ENCODE measurements at regions not wholly inside any gene's neighbourhood (a gene's known extent, or its start where the extent isn't known, plus 50 kb on each side); places are given as distances from the start of the nearest gene placed in this dataset.
"Not testable (repeated sequence)": the region's sequence is repeated elsewhere in the genome, so short reads cannot be mapped to it uniquely, and the experiment has no call there.

DNA sequence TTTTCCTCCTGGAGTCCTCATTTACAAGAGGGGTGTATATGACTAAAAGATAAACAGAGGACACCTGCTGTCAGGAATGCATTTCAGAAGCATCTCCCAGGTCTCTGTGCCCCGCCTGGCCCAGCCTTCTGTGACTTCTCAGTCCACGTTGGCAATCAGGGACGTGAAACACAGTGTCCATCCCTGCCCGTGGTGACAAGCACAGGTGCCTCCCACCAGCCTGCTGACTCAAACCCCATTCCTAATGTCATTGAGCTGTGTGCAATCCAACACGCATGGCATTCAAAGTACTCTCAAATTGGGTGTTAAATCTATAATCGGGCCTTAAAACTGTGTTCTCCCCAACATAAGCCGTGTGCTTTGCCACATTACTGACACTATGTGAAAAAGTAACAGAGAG, 343.2 kb downstream of the EIPR1 start:
- DNase-seq = no peak

DNA sequence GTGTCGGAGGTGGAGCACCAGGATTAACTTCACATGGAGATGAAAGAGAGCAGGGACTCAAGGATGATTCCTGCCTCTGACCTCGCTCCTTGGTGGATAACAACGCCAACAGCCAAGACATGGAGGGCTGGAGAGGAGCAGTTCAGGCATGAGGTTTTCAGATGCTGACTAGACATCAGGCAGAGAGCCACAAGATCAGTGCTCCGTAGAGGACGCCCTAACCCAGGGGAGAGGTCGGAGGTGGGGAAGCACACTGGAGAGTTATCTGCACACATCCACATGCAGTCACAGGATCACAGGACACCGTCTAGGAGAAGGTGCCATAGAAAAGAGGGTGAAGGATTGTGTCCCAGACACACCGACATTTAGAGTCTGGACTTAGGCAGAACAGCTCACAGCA, 344.3 kb downstream of the EIPR1 start:
- no peak for DNase-seq

DNA sequence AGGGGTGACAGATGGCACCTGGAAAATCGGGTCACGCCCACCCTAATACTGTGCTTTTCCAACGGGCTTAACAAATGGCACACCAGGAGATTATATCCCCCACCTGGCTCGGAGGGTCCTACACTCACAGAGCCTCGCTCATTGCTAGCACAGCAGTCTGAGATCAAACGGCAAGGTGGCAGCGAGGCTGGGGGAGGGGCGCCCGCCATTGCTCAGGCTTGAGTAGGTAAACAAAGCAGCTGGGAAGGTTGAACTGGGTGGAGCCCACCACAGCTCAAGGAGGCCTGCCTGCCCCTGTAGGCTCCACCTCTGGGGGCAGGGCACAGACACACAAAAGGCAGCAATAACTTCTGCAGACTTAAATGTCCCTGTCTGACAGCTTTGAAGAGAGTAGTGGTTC, 346.8 kb downstream of the EIPR1 start:
- not testable (repeated sequence) for DNase-seq

DNA sequence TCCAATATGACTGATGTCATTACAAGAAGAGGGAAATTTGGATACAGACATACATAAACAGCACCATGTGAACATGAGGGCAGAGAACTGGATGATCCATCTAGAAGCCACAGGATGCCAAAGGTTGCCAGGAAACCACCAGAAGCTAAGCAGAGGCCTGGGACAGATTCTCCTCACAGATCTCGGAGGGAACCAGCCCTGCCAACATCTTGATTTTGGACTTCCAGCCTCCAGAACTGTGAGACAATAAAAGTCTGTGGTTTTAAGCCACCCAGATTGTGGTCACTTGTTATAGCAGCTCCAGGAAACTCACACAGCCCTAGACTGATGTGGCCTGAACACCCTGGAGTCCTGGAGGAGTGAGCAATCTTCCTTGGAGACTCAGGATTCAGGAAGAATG, 351.6 kb downstream of the EIPR1 start:
- no peak for DNase-seq

DNA sequence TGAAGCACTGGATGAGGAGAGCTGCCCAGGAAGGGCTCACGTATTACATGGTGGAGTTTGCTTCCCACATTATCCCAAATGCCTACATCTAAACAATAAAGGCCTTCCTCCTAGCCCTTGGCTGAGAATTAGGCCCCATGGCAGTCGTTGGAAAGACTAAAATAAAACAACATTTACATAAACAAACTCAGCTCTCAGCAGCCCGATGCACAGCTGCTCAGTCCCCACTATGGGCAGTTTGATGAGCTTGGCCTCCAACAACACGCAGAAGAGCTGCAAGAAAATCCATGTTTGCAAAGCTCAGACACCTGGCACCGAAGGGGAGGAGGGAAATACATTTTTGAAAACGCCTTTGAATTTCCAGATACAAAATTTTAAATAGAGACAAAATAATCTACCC, 352.4 kb downstream of the EIPR1 start:
- DNase-seq = no peak

DNA sequence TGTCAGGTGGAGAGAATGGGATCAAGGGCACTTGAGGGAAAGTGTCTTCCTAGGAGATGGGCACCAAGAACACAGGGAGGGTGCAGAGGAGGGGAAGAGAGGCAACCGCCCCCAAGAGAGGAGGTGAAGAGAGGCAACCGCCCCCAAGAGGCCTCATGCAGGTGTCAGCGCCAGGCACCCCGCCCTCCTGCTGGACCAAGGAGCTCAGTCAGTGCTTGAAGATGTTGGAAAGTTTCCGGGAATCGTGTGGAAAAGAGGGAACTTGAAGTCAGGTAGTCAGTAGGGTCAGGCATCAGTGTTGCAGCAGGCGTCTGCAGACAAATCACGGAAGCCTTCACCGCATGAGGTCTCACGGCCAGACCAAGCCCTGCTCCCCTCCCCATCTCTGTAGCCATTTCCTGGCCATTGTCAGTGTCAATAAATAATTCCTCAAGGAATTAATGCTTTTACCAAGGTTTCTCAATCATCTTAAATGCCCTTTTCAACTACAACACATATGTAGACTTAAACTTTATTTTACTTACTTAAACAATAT, 353.1 kb downstream of the EIPR1 start:
- no peak for DNase-seq

DNA sequence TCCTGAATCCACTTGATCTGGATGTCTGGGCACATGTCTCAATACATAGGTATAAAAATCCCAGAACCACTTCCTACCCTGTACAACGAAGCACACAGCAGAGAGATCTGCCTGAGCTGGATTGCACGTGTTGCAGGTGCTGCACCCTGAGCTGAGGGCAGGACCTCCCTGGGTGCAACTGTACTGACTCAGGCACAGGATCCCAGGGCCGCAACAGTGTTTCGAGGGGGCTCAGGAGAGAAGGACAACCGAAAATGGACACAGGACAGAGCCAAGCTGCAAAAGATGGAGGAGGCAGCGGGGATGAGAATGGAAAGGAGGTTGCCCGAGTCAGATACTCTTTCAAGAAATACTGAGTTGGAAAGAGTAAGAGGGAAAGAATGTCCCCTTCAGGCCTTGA, 354.1 kb downstream of the EIPR1 start:
- no peak for DNase-seq

DNA sequence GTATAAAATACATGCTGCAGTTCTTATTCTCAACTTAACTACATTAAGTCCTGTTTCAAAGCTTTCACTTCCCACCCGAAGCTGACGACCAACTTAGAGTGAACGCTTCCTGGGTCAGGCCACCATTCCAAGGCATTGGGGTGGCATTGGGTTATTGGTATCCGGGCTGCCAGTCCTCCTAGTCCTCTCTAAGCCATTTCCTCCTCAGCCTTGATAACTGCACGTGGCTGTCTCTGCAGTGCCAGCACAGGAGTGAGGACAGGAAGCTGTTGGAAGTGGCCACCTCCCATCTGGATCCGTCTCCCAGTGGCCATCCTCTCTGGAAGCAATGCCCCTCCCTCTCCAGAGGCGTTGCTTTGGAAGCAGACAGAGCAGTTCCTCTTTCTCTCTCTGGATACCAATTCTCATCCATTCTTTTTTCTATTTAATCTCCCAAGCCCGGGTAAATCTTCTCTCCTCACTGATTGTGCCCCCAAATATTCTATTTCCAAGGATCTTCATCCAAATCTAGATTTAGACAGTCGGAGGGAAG, 354.7 kb downstream of the EIPR1 start:
- no peak for DNase-seq

DNA sequence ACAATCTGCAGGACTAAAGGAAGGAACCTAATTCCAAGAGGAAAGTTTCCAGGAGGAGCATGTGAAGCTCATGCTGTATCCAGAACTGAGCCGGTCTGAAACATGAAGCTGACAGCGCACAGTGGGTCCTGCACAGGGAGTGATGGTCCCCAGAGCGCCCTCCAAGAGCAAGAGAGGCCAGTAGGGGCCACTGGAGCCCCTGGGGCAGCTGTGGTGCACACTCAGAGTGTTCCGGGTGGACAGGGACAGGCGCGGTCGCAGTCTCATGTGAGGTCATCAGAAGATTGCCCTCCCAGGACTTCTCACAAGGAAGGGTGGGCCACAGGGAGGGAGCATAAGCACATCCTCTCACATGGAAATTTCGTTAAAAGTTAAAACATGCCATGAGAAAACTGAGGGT, 355.9 kb downstream of the EIPR1 start:
- no peak for DNase-seq

DNA sequence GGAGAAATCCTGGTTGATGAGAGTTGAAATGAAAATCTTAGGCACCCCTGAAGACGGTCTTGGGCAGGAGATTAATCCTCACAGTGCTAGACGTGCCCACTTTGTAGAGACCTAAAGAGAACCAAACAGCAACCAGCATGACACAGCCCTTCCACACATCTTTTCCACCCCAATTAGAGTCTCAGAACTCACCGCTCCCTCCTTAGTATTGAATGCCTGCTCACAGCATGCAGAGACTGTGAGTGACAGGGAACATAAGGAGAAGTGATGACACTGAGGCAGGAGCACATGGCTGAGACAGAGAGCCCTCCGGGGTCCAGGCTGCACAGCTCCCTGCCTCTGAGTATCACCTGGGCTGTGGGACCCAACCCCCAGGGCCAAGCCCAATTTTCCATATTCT, 367.6 kb downstream of the EIPR1 start:
- DNase-seq = no peak

DNA sequence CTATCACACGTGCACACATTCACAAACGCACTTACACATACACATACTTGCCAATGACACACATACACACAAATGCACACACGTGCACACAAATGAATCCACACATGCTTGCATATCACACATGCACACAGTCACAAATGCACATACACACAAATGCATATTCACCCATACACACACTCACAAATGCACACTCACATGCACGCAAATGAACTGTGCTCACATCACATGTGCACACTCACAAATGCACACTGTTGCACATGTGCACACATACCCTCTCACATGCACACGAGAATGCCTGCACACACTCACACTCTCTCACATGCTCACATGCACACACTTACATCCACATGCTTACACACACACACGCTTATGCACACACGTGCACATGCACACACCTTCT, 368.1 kb downstream of the EIPR1 start:
- DNase-seq = no peak

DNA sequence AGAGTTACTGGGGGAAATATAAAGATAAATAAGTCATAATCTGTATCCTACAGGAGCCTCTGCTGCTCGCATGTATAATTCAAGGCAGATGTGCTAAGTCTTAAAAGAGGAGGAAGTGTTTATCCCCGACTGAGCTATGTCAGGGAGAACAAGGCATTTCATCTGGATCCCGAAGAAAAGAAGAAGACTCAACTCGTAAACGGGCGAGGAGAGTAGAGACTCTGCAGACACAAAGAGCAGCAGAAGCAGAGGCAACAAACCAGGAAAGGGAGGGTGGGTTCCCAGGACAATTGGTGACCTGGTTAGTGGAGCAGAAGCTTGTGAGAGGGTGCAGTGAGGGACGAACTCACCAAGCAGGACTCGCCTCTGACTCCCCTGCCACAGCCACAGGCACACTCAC, 368.6 kb downstream of the EIPR1 start:
- DNase-seq = no peak

DNA sequence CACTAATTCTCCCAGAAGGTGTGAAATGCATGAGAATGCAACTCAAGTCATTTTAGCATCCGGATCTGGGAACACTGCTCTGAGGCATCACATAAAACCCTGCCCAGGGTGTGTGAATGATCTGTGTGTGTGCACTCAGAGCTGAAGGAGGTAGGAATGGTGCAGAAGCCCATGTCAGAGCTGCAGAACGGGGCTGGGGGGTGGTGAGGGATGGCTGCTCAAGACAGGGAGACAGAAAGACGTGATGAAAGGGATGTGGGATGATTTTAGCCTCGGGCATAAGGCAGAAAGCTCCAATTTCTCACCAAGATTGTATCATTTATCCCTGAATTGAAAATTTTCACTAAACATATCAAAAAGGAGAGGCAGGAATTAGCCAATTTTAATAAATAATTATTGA, 369.1 kb downstream of the EIPR1 start:
- no peak for DNase-seq

DNA sequence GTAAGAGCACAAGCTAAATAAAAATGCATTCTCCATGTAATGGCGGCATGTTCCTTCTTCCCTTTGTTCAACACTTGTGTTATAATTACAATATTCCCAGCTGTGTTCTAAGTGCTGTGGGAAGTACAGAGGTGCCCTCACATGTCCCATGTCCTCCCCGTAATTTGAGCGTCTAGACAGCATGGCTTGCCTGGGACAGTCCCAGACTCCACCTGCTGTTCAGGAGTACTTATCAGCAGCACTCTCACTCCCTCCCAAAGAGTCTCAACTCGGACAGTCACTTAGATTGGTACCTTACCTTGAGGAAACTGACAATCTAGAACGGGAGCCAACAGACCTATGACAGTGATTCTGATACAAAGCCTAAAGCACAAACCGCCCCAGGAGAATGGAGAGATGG, 370.5 kb downstream of the EIPR1 start:
- DNase-seq = no peak

DNA sequence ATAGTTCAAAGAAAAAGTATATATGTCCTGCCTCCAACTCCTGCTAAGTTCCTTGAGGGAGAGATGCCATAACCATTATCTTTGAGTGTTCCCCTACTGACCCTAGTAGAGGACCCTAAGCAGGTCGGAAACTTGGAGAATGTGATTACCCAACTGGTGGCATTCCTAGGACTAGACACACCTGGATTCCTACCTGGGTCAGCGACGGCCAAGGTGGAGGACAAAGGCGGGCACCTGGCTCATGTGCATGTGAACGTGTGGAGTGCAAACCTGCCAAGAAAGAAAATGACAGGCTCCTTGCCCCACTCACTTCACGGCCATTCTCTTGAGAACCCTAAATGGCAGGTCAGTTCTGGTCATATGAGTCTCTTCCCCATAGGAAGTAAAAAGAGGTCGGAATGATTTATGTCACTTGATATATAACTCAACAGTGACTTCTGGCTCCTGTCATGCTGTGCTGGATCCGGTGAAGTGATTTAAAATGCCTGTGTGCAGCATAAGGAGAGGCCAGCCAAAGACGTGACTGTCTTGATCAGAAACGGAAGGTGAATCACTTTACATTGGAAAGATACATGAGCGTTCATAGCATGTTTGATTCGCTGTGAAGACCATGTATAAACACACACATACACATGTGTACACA, 371.6 kb downstream of the EIPR1 start:
- DNase-seq = no peak

DNA sequence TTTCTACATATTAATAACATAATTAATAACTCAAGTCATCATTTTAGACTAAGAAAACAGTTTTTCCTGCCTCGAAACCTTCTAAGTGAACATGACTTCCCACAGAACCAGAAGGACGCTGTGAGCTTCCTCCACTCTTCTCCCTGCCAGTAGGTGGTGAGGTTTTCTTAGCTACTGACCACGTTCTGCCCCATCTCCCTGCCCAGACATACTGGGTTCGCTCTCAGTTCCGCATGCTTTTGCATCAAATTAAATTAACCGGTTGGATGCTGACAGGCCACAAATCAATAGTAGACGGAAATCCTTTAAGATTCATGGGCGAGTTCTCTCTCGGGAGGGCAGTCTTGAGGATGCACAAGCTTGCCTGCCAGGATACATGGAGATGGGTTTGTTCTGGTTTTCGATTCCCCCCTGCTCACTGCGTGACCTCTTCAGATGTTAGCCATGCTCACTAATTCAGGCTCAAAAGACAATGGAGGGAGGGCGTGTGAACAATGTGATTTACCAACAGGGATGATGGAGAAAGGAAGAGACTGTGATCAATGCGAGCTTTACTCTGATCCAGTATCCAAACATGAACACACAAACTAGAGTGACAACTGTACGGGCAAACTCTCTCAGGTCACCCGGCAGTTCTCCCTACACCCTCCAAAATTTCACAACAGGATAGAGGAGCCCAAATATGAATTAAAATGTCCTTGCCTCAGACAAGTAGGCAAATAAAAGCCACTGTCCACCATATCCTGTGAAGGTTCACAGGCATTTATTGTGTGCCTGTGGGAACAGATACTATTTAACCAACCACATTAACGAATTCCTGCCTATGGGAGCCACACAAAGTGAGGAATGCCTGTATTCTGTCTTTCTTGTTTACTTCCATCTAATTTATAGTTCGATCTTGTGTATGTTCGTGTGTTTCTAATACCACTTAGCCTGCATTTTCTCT, 375.7 kb downstream of the EIPR1 start:
- DNase-seq = no peak

DNA sequence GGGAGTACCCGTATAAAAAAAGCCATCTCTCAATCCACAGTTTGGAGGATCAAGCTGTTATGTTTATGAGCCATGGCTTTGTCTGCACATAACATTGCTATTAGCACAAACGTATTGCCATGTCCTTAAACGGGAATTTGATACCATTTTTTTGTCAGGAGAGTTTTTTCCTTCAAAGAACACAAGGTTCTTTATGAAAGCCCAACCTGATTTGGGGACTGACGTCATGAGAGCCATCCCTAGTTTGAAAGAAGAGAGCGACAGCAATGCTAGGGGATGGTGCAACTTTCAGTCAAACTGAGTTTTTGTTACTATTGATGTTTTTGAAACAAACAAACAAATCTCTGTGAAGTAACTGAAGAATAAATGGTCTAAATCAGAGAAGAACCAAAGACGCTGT, 376.6 kb downstream of the EIPR1 start:
- no peak for DNase-seq

DNA sequence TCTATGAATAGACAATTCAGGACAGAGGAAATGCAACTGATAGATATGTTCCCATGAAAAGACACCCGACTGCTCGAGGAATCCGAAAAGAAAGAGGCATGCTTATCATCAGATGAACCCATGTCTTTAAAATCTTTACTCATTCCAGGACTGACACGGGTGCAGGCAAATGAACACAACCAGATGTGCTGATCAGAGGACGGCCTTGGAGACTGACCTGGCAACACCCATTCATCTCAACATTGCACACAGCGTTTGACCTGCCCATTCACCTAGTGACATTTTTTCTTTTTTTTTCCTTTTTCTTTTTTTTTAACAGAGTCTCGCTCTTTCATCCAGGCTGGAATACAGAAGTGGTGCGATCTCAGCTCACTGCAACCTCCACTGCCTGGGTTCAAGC, 377.5 kb downstream of the EIPR1 start:
- no peak for DNase-seq

DNA sequence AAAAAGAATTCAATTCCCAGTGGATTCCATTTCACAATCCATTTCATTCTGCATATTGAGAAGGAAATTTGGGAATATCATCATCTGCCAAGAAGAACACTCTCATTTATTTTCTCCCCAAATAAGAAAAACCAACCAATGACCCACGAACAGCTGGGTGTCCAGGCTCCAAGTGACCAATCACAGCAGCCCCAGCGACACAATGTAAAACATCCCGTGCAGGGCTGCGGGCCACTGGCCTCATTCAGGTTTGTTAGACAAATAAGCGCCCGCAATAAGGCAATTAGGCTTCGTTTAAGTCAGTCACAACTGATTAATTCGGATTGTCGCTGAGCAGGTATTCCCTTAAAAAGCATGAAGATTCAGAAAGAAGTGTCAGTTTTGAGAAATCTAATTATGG, 378.6 kb downstream of the EIPR1 start:
- no peak for DNase-seq

DNA sequence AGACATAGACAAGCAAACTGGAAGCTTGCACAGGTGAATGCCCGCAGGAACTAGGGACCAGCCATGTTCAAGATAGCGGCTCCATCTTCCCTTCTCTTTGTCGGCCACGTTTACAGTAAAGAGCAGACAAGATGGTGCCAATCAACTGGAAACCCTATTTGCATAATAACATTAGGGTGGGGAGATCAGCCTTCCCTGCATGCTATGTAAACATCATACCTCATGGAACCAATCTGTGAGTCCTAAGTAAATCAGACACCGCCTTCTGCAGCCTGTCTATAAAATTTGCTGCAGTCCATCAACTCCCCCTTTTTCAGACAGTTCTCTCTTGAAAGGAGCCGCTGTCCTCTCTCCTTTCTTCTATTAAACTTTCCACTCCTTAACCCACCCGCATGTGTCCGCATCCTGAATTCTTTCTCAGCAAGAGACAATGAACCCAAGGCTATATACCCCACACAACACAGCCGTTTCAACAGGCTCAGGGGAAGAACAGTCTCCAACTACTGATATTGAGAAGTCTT, 384.4 kb downstream of the EIPR1 start:
- DNase-seq = no peak

DNA sequence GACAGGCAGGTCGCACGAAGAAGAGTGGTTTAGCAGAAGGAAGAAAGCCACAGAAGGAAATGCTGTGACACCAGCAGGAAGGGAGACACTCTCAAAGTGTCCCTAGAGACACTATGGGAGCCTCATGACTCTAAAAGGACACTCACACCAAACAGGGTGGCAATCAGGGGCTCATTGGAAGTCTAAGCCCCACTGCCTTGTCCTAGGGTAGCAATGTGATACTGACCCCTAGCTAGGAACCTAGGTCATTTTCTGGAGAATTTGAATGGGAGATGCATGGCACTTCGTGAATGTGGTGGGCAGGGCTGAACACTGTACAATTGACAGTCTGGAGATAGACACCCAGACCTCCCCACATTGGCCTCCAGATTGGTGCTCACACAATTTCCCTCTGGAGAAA, 385.0 kb downstream of the EIPR1 start:
- DNase-seq = no peak

DNA sequence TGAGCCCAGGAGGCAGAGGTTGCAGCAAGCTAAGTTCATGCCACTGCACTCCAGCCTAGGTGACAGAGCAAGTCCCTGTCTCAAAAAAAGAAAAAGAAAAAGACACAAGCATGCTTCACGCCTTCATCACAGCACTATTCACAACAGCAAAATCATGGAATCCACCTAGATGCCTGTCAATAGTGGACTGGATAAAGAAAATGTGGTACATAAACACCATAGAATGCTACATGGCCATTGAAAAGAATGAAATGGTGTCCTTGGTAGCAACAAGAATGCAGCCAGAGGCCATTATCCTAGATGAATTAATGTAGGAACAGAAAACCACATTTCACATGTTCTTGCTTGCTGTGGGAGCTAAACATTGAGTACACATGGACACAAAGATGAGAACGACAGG, 392.6 kb downstream of the EIPR1 start:
- no peak for DNase-seq

DNA sequence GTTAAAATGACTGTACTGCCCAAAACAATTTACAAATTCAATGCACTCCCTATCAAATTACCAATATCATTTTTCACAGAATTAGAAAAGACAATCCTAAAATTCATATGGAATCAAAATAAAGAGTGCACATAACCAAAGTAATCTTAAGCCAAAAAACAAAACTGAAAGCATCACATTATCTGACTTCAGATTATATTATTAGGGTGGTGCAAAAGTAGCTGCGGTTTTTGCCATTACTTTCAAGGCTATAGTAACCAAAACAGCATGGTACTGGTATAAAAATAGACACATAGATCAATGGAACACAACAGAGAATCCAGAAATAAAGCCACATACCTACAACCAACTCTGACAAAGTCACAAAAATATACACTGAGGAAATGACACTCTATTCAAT, 396.6 kb downstream of the EIPR1 start:
- no peak for DNase-seq

DNA sequence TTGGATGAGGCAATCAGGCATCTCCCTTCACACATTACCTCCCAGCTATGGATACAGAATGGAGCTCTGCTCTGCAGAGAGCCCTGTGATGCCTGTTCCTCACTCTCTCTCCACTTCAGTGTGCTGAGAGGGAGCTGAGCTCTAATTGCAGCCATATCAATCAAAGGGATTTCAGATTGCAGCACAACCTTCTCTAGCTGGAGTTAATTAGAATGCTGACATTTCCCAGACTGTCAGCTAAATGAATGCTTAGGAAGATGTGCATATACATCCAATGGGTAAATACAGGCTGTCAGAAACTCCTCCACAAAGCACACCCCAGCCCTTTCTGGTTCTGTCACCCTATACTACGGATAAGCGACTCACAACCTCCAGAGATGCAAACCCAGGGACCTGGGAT, 402.6 kb downstream of the EIPR1 start:
- DNase-seq = no peak

Measured in stimulated activated CD4-positive, alpha-beta T cell treated with anti-CD3 and anti-CD28 coated beads, Interleukin-12 subunit alpha, Interleukin-12 subunit beta, amount 100 ng/mL, for 4 hours (primary cell).